Nephron (organoid): ENCODE measurements at regions not wholly inside any gene's neighbourhood (a gene's known extent, or its start where the extent isn't known, plus 50 kb on each side); places are given as distances from the start of the nearest gene placed in this dataset.

Experiments used
- H3K27ac Mint-ChIP-seq, 3 experiments: 2 replicates each; pipeline ENCODE4 v1.8.0; 2020; ENCODE audit warnings: mixed read lengths in 3 of 3, mild to moderate bottlenecking in 2 of 3, moderate library complexity in 1 of 3
- H3K27me3 Mint-ChIP-seq: 2 replicates; pipeline ENCODE4 v1.8.0; 2021; ENCODE audit warnings: low read depth, mild to moderate bottlenecking, moderate library complexity, mixed read lengths
- H3K36me3 Mint-ChIP-seq: 2 replicates; pipeline ENCODE4 v1.8.0; 2020; ENCODE audit warnings: low read depth, mixed read lengths
- H3K4me1 Mint-ChIP-seq: 2 replicates; pipeline ENCODE4 v1.8.0; 2020; ENCODE audit warnings: mixed read lengths
- H3K4me3 Mint-ChIP-seq, 3 experiments: 2 replicates each; pipeline ENCODE4 v1.8.0; 2020; ENCODE audit warnings: mild to moderate bottlenecking in 3 of 3, mixed read lengths in 3 of 3, moderate library complexity in 2 of 3
- H3K9me3 Mint-ChIP-seq: 2 replicates; pipeline ENCODE4 v1.8.0; 2020; ENCODE audit warnings: mixed read lengths
- CTCF ChIP-seq, 3 experiments: fragments of 200-600 bp; sonication (generic); IDR thresholded peaks; one replicate each; pipeline ENCODE4 v1.5.0; 2021; ENCODE audit warnings: antibody characterized with exemption in 3 of 3; ENCODE audit not compliant: unreplicated experiment in 3 of 3

GRCh38 chr6:69623357-69623756, 173.5 kb downstream of the LMBRD1 start:
- no peaks in the 10 kb centered on the region for H3K27me3 Mint-ChIP-seq
- no peak overlapping the region for H3K4me3 Mint-ChIP-seq
- H3K36me3 Mint-ChIP-seq: no peaks in the 10 kb centered on the region
- H3K27ac Mint-ChIP-seq: no peak overlapping the region
- H3K4me1 Mint-ChIP-seq: no peaks in the 10 kb centered on the region
- H3K9me3 Mint-ChIP-seq: no peaks in the 10 kb centered on the region
- TF ChIP-seq CTCF (IDR thresholded peaks at IDR 0.05; ENCODE audit: unreplicated experiment in 3 of 3): no peak

- no peak for TF ChIP-seq CTCF (IDR thresholded peaks at IDR 0.05; ENCODE audit: unreplicated experiment in 3 of 3)
- Mint-ChIP-seq H3K27ac (peak overlapping the region in 1 of 3 experiments; percentile 12), H3K9me3 (no peaks in the 10 kb centered on the region), H3K4me3 (no peak overlapping the region), H3K27me3 (no peaks in the 10 kb centered on the region), H3K36me3 (no peaks in the 10 kb centered on the region), H3K4me1 (no peaks in the 10 kb centered on the region)
Observed at GRCh38 chr6:69622924-69623323, 173.9 kb downstream of the LMBRD1 start.

- H3K4me3 Mint-ChIP-seq: no peak overlapping the region
- H3K27ac Mint-ChIP-seq: no peak overlapping the region
Observed at GRCh38 chr6:69622230-69622629, 174.6 kb downstream of the LMBRD1 start.

GRCh38 chr6:69617163-69617562, 179.6 kb downstream of the LMBRD1 start:
- Mint-ChIP-seq H3K27ac (no peak overlapping the region), H3K36me3 (no peaks in the 10 kb centered on the region), H3K9me3 (peaks cover 3% of the 10 kb centered on the region), H3K4me3 (no peak overlapping the region), H3K4me1 (no peaks in the 10 kb centered on the region), H3K27me3 (no peaks in the 10 kb centered on the region)
- no peak for TF ChIP-seq CTCF (IDR thresholded peaks at IDR 0.05; ENCODE audit: unreplicated experiment in 3 of 3)

More at GRCh38 chr6:69622230-69622629, 174.6 kb downstream of the LMBRD1 start:
- TF ChIP-seq CTCF (IDR thresholded peaks at IDR 0.05; ENCODE audit: unreplicated experiment in 3 of 3): no peak
- Mint-ChIP-seq H3K36me3 (no peaks in the 10 kb centered on the region), H3K4me1 (no peaks in the 10 kb centered on the region), H3K27me3 (no peaks in the 10 kb centered on the region), H3K9me3 (no peaks in the 10 kb centered on the region)

- no peak overlapping the region for H3K4me3 Mint-ChIP-seq
- H3K27me3 Mint-ChIP-seq: no peaks in the 10 kb centered on the region
- TF ChIP-seq CTCF (IDR thresholded peaks at IDR 0.05; ENCODE audit: unreplicated experiment in 3 of 3): no peak
- no peak overlapping the region for H3K27ac Mint-ChIP-seq
- no peaks in the 10 kb centered on the region for H3K4me1 Mint-ChIP-seq
- H3K36me3 Mint-ChIP-seq: no peaks in the 10 kb centered on the region
- H3K9me3 Mint-ChIP-seq: peaks cover 3% of the 10 kb centered on the region
Observed at GRCh38 chr6:69609836-69610472, 186.9 kb downstream of the LMBRD1 start.

- Mint-ChIP-seq H3K36me3 (no peaks in the 10 kb centered on the region), H3K27me3 (peaks cover 4% of the 10 kb centered on the region), H3K4me1 (no peaks in the 10 kb centered on the region), H3K4me3 (no peak overlapping the region), H3K27ac (no peak overlapping the region), H3K9me3 (no peaks in the 10 kb centered on the region)
- TF ChIP-seq CTCF (IDR thresholded peaks at IDR 0.05; ENCODE audit: unreplicated experiment in 3 of 3): no peak
Observed at GRCh38 chr6:69601132-69601531, 195.7 kb downstream of the LMBRD1 start.
